Natural killer cell (primary cell): ENCODE measurements at regions not wholly inside any gene's neighbourhood (a gene's known extent, or its start where the extent isn't known, plus 50 kb on each side); places are given as distances from the start of the nearest gene placed in this dataset.

Experiments
- ATAC-seq, 3 donors: fragments of 150-1000 bp in 2 of 3; fragments of 200-7000 bp in 1 of 3; cut with Tn5 transposase; 1 replicate in 1 of 3; 2 replicates in 2 of 3; pipeline ENCODE4 v1.10.0; 2021; ENCODE audit warnings: mild to moderate bottlenecking in 2 of 3, moderate library complexity in 2 of 3
- DNase-seq, 2 donors: peaks; one replicate each; pipeline versions ENCODE4 v3.0.0 to v3.0.0-alpha.2; 2013 to 2021; ENCODE audit warnings: mixed read lengths in 1 of 2
- H3K27ac ChIP-seq: one replicate; pipeline ENCODE4 v1.5.1; 2013; ENCODE audit warnings: mild to moderate bottlenecking, low read length
- H3K27me3 ChIP-seq: one replicate; pipeline ENCODE4 v1.6.1; 2013; ENCODE audit warnings: low read length; ENCODE audit not compliant: control insufficient read depth, insufficient read depth
- H3K36me3 ChIP-seq: one replicate; pipeline ENCODE4 v1.6.1; 2013; ENCODE audit warnings: low read length; ENCODE audit not compliant: control insufficient read depth, insufficient read depth
- H3K4me1 ChIP-seq: one replicate; pipeline ENCODE4 v1.6.1; 2013; ENCODE audit warnings: low read length; ENCODE audit not compliant: control insufficient read depth, insufficient read depth
- H3K4me3 ChIP-seq: one replicate; pipeline ENCODE4 v1.5.1; 2013; ENCODE audit warnings: low read length
- H3K9me3 ChIP-seq: one replicate; pipeline ENCODE4 v1.6.1; 2013; ENCODE audit warnings: low read length; ENCODE audit not compliant: control insufficient read depth, insufficient read depth
- H3K27ac Mint-ChIP-seq, 2 donors: one replicate each; pipeline ENCODE4 v1.8.0; 2022; ENCODE audit warnings: mild to moderate bottlenecking in 2 of 2, mixed read lengths in 2 of 2, moderate library complexity in 1 of 2
- H3K27me3 Mint-ChIP-seq, 2 donors: one replicate each; pipeline ENCODE4 v1.8.0; 2022; ENCODE audit warnings: low read depth in 2 of 2, mixed read lengths in 2 of 2
- H3K36me3 Mint-ChIP-seq: one replicate; pipeline ENCODE4 v1.8.0; 2022; ENCODE audit warnings: mixed read lengths
- H3K4me1 Mint-ChIP-seq, 2 donors: one replicate each; pipeline ENCODE4 v1.8.0; 2022; ENCODE audit warnings: mixed read lengths in 2 of 2
- H3K4me3 Mint-ChIP-seq: one replicate; pipeline ENCODE4 v1.8.0; 2022; ENCODE audit warnings: mild to moderate bottlenecking, moderate library complexity, mixed read lengths
- H3K9me3 Mint-ChIP-seq, 2 donors: one replicate each; pipeline ENCODE4 v1.8.0; 2022; ENCODE audit warnings: mixed read lengths in 2 of 2
- CTCF ChIP-seq: fragments of 200-600 bp; IDR thresholded peaks from one replicate; pipeline ENCODE4 v1.8.0; 2022; ENCODE audit warnings: antibody characterized with exemption
- WGBS: methylation state at CpG from one replicate; pipeline ENCODE4 v1.1.7; 2013; ENCODE audit warnings: missing lambda C conversion rate; ENCODE audit not compliant: insufficient coverage; 5-methylcytosine and 5-hydroxymethylcytosine counted together
- intact Hi-C: fragments of 100-400 bp; cut with micrococcal nuclease; formaldehyde crosslinking; loops from one replicate; pipeline ENCODE4 v1.14.2; 2022

DNA sequence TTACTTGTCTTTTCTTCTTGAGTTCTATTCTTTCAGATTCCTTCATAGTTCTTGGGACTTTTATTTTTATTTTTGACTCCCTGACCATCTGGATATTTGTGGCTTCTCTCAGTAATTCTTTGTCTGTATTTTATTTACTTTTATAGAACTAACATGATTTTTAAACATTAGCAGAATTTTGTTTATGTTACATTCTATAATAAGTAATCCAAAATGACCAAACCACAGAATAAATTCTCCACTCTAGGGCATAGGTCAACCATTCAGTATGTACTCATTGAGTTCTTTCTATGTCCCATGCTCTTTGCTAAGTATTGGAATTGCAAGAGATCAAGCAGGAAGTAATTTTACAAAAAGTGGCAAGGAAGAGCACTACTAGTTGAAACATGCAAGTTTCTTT is 969.0 kb downstream of the TTLL7 start:
- Mint-ChIP-seq H3K27me3 (no peaks in the 10 kb centered on the region), H3K4me3 (no peak overlapping the region), H3K4me1 (no peaks in the 10 kb centered on the region), H3K36me3 (peaks cover 8% of the 10 kb centered on the region), H3K9me3 (peaks cover 17 to 18% of the 10 kb centered on the region in 2 donors), H3K27ac (no peak overlapping the region)
- ATAC-seq (no peak), DNase-seq (no peak)
- TF ChIP-seq CTCF: no peak
- Histone ChIP-seq H3K9me3 (peaks cover 4% of the 10 kb centered on the region), H3K4me3 (no peak overlapping the region), H3K4me1 (no peaks in the 10 kb centered on the region), H3K27me3 (no peaks in the 10 kb centered on the region), H3K36me3 (no peaks in the 10 kb centered on the region), H3K27ac (no peak overlapping the region)
- intact Hi-C loops: no loop called here

DNA sequence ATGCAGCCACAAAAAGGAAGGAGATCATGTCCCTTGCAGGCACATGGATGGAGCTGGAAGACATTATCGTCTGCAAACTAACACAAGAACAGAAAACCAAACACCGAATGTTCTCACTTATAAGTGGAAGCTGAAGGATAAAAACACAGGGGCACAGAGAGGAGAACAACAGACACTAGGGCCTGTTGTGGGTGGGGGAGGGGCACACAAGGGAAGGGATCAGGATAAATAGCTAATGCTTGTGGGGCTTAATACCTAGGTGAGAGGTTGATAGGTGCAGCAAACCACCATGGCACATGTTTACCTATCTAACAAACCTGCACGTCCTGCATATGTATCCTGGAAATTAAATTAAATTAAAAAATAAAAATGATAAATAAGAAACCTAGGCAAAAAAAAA is 969.9 kb downstream of the TTLL7 start:
- H3K27ac ChIP-seq: no peak overlapping the region
- H3K36me3 ChIP-seq: no peaks in the 10 kb centered on the region
- no peaks in the 10 kb centered on the region for H3K27me3 Mint-ChIP-seq
- H3K4me3 Mint-ChIP-seq: no peak overlapping the region
- no peak overlapping the region for H3K27ac Mint-ChIP-seq
- H3K9me3 ChIP-seq: peaks cover 4% of the 10 kb centered on the region
- WGBS: 100% methylated on average over 2 of the region's 3 CpGs
- H3K4me3 ChIP-seq: no peak overlapping the region
- H3K4me1 Mint-ChIP-seq: no peaks in the 10 kb centered on the region
- TF ChIP-seq CTCF: no peak
- intact Hi-C loops: no loop called here
- no peak for ATAC-seq
- H3K9me3 Mint-ChIP-seq: peaks cover 16 to 18% of the 10 kb centered on the region in 2 donors
- peaks cover 8% of the 10 kb centered on the region for H3K36me3 Mint-ChIP-seq
- no peaks in the 10 kb centered on the region for H3K4me1 ChIP-seq
- no peak for DNase-seq
- H3K27me3 ChIP-seq: no peaks in the 10 kb centered on the region

- H3K27me3 Mint-ChIP-seq: no peaks in the 10 kb centered on the region
- H3K9me3 Mint-ChIP-seq: peaks cover 16 to 17% of the 10 kb centered on the region in 2 donors
- DNase-seq: no peak
- H3K36me3 ChIP-seq: no peaks in the 10 kb centered on the region
- no peak for TF ChIP-seq CTCF
- H3K9me3 ChIP-seq: peaks cover 4% of the 10 kb centered on the region
- no peak overlapping the region for H3K4me3 ChIP-seq
- peaks cover 8% of the 10 kb centered on the region for H3K36me3 Mint-ChIP-seq
- no peak overlapping the region for H3K27ac Mint-ChIP-seq
- no peaks in the 10 kb centered on the region for H3K4me1 Mint-ChIP-seq
- ATAC-seq: no peak
- no peak overlapping the region for H3K27ac ChIP-seq
- no peaks in the 10 kb centered on the region for H3K27me3 ChIP-seq
- intact Hi-C loops: no loop called here
- H3K4me3 Mint-ChIP-seq: no peak overlapping the region
- H3K4me1 ChIP-seq: no peaks in the 10 kb centered on the region
These were observed 970.5 kb downstream of the TTLL7 start for GRCh38 chr1:83028467-83028866.

DNA sequence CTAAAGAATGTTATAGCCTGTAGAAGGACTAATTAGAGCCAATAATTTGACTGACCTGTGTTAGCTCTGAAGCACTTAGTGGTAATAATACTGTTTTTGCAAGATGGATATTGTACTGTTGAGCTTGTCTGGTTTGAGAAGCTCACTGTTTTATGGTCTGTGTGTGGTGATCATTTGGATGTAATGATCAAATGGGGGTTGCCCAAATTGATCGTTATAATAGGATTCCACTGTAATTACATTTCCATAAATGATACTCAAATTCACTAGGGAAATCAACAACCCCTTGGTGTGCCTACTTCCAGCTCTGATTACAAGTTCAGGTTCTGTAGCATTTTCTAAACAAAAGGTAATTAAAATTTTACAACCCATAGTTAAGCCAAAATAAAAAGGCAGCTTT is 971.4 kb downstream of the TTLL7 start:
- Mint-ChIP-seq H3K27me3 (no peaks in the 10 kb centered on the region), H3K36me3 (peaks cover 8% of the 10 kb centered on the region), H3K27ac (no peak overlapping the region), H3K4me1 (no peaks in the 10 kb centered on the region), H3K9me3 (peaks cover 11 to 19% of the 10 kb centered on the region in 2 donors), H3K4me3 (no peak overlapping the region)
- intact Hi-C loops: no loop called here
- no peak for TF ChIP-seq CTCF
- no peak overlapping the region for H3K4me3 ChIP-seq
- peaks cover 4% of the 10 kb centered on the region for H3K9me3 ChIP-seq
- no peak overlapping the region for H3K27ac ChIP-seq
- 100% methylated on average over 1 of the region's 1 CpG for WGBS
- no peak for DNase-seq
- H3K36me3 ChIP-seq: no peaks in the 10 kb centered on the region
- H3K4me1 ChIP-seq: no peaks in the 10 kb centered on the region
- H3K27me3 ChIP-seq: no peaks in the 10 kb centered on the region
- ATAC-seq: no peak
